Fibroblast of lung (primary cell): ENCODE measurements at regions not wholly inside any gene's neighbourhood (a gene's known extent, or its start where the extent isn't known, plus 50 kb on each side); places are given as distances from the start of the nearest gene placed in this dataset.

ENCODE experiments used
- DNase-seq, 2 donors: peaks; one replicate each; pipeline versions ENCODE4 v3.0.0 to v3.0.0-alpha.2; 2010; ENCODE audit warnings: low read depth in 2 of 2
- H2AFZ ChIP-seq: 2 replicates; pipeline ENCODE4 v1.5.1; 2012; ENCODE audit warnings: low read length, control low read depth, inconsistent platforms
- H3K27ac ChIP-seq: 2 replicates; pipeline ENCODE4 v1.5.1; 2011; ENCODE audit warnings: low read length, control low read depth; ENCODE audit not compliant: insufficient read depth
- H3K27me3 ChIP-seq: 2 replicates; pipeline ENCODE4 v1.5.1; 2011; ENCODE audit warnings: mild to moderate bottlenecking, low read length; ENCODE audit not compliant: control insufficient read depth, insufficient read depth
- H3K36me3 ChIP-seq: 2 replicates; pipeline ENCODE4 v1.5.1; 2011; ENCODE audit warnings: low read length; ENCODE audit not compliant: control insufficient read depth, insufficient read depth
- H3K4me1 ChIP-seq: 2 replicates; pipeline ENCODE4 v1.5.1; 2011; ENCODE audit warnings: low read length; ENCODE audit not compliant: control insufficient read depth, insufficient read depth; ENCODE audit errors: extremely low read depth
- H3K4me2 ChIP-seq: 2 replicates; pipeline ENCODE4 v1.5.1; 2011; ENCODE audit warnings: low read length, control low read depth; ENCODE audit not compliant: insufficient read depth; ENCODE audit errors: extremely low read depth
- H3K4me3 ChIP-seq, 4 experiments: fragments of 200-600 bp in 1 of 4; sonication (generic) in 1 of 4; replicated peaks in 1 of 4; 2 replicates each; pipeline ENCODE4 v1.5.1; 2011 to 2016; ENCODE audit warnings: low read length in 4 of 4, low read depth in 3 of 4, mild to moderate bottlenecking in 3 of 4, control low read depth in 2 of 4, inconsistent platforms in 1 of 4, mixed read lengths in 1 of 4; ENCODE audit not compliant: insufficient read depth in 1 of 4; ENCODE audit errors: control extremely low read depth in 1 of 4
- H3K79me2 ChIP-seq: 2 replicates; pipeline ENCODE4 v1.5.1; 2012; ENCODE audit warnings: mild to moderate bottlenecking, low read length, inconsistent platforms; ENCODE audit not compliant: control insufficient read depth, insufficient read depth
- H3K9ac ChIP-seq: 2 replicates; pipeline ENCODE4 v1.5.1; 2011; ENCODE audit warnings: mild to moderate bottlenecking, low read length, control low read depth; ENCODE audit not compliant: insufficient read depth
- H3K9me3 ChIP-seq: 2 replicates; pipeline ENCODE4 v1.5.1; 2012; ENCODE audit warnings: low read depth, low read length; ENCODE audit not compliant: control insufficient read depth, insufficient read depth
- H4K20me1 ChIP-seq: 2 replicates; pipeline ENCODE4 v1.5.1; 2011; ENCODE audit warnings: low read length; ENCODE audit not compliant: control insufficient read depth, insufficient read depth; ENCODE audit errors: extremely low read depth
- EZH2 ChIP-seq: IDR thresholded peaks from 2 replicates; pipeline ENCODE4 v1.5.1; 2012; ENCODE audit warnings: low read length, control low read depth, mild to moderate bottlenecking; ENCODE audit errors: missing control alignments
- TF ChIP-seq, protein P1 (sequence below), 2 donors: IDR thresholded peaks in 1 of 2; conservative IDR thresholded peaks in 1 of 2; 1 replicate in 1 of 2; 2 replicates in 1 of 2; pipeline ENCODE4 v1.5.1; 2011 to 2012; ENCODE audit warnings: low read length in 2 of 2, control low read depth in 1 of 2, inconsistent platforms in 1 of 2, low read depth in 1 of 2, mild to moderate bottlenecking in 1 of 2

DNA sequence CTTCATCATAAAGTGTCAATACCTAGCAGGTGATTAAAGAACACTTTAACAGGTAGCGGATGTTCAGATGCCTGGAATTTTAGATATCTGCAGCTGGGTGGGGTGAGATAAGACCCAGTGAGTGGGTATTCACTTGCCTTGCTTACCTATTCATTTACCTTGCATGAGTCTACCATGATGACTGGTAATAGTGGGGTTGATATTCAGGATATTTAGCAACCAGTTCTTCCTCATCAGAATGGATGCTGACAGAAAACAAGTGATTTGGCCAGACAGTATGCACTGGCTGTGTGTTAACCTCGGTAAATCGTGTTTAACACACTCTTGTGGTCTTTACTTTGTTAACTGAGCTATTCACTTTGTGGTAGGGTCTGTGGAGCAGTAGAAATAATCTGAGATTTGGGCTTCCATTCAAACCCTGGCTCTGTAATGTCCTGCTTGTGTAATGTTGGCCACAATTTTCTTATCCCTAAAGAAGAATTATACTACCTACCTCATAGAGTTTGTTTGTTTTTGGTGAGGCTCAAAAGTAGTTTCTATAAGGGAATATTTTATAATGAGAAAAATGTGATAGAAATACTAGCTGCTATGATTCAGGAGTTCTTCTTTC lies 391.9 kb upstream of the TBL1XR1 start:
- no peak overlapping the region for H3K9ac ChIP-seq
- TF ChIP-seq EZH2 = no peak
- TF ChIP-seq, protein P1, sequence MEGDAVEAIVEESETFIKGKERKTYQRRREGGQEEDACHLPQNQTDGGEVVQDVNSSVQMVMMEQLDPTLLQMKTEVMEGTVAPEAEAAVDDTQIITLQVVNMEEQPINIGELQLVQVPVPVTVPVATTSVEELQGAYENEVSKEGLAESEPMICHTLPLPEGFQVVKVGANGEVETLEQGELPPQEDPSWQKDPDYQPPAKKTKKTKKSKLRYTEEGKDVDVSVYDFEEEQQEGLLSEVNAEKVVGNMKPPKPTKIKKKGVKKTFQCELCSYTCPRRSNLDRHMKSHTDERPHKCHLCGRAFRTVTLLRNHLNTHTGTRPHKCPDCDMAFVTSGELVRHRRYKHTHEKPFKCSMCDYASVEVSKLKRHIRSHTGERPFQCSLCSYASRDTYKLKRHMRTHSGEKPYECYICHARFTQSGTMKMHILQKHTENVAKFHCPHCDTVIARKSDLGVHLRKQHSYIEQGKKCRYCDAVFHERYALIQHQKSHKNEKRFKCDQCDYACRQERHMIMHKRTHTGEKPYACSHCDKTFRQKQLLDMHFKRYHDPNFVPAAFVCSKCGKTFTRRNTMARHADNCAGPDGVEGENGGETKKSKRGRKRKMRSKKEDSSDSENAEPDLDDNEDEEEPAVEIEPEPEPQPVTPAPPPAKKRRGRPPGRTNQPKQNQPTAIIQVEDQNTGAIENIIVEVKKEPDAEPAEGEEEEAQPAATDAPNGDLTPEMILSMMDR (conservative IDR thresholded peaks at IDR 0.05 in 1 of 2, IDR thresholded peaks at IDR 0.05 in 1 of 2; ENCODE audit: low read depth in 1 of 2, low read length in 2 of 2) = no peak
- no peak overlapping the region for H2AFZ ChIP-seq
- no peaks in the 10 kb centered on the region for H3K9me3 ChIP-seq
- peak in 1 of 2 donors; percentile 68 for DNase-seq
- H3K27me3 ChIP-seq = no peaks in the 10 kb centered on the region
- no peaks in the 10 kb centered on the region for H3K36me3 ChIP-seq
- H3K79me2 ChIP-seq = no peaks in the 10 kb centered on the region
- no peak overlapping the region for H3K27ac ChIP-seq
- H4K20me1 ChIP-seq = no peaks in the 10 kb centered on the region
- no peak overlapping the region for H3K4me2 ChIP-seq
- no peak overlapping the region for H3K4me3 ChIP-seq
- no peaks in the 10 kb centered on the region for H3K4me1 ChIP-seq

DNA sequence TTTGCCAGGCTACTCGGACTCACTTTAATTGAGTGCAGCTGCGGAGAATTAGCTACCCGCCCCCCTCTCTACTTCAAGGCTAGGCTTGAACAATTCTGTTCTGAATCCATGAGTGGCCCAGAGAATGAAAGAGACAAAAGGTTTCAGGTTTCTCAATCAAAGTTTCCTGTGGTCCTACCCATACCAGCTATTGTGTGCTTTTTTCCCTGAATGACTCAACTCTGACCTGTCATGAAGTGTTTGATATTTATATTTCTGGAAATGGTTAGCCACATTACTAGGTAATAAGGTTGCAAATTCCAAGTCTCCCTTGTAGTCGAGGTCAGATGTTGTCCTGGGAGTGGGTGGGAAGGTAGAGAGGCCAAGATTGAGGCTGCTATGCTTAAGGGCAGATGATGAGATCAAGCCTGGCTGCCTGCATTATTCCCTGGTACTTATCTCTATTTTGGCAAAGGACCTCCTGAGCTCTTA lies 392.7 kb upstream of the TBL1XR1 start:
- no peak overlapping the region for H3K4me3 ChIP-seq
- no peak overlapping the region for H3K27ac ChIP-seq
- H2AFZ ChIP-seq = no peak overlapping the region
- peak; percentile 88 to 100 for DNase-seq
- H3K4me1 ChIP-seq = no peaks in the 10 kb centered on the region
- no peaks in the 10 kb centered on the region for H3K27me3 ChIP-seq
- no peaks in the 10 kb centered on the region for H3K36me3 ChIP-seq
- H3K9ac ChIP-seq = no peak overlapping the region
- TF ChIP-seq, protein P1 (conservative IDR thresholded peaks at IDR 0.05 in 1 of 2, IDR thresholded peaks at IDR 0.05 in 1 of 2; ENCODE audit: low read depth in 1 of 2, low read length in 2 of 2) = no peak
- TF ChIP-seq EZH2 = no peak
- no peaks in the 10 kb centered on the region for H3K79me2 ChIP-seq
- H4K20me1 ChIP-seq = no peaks in the 10 kb centered on the region
- H3K4me2 ChIP-seq = no peak overlapping the region
- H3K9me3 ChIP-seq = no peaks in the 10 kb centered on the region

DNA sequence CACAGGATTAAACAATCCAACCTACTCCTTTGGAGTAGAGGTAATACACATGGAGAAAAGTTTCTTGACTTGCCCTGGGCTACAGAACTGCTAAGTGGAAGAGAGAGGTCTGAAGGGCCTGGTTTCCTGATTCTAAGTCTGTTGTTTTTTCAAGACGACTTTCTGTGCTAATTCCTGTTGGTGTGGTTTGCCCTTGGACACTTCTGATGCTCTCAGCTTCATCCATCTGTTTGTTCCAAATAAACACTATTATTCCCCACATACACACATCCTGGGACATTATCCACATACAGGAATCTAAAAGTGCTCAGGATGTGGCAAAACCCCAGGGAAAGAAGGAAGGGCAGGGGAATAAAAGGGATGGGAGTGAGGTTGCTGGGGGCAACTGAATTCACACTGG lies 393.5 kb upstream of the TBL1XR1 start:
- TF ChIP-seq, protein P1 (conservative IDR thresholded peaks at IDR 0.05 in 1 of 2, IDR thresholded peaks at IDR 0.05 in 1 of 2; ENCODE audit: low read depth in 1 of 2, low read length in 2 of 2) = no peak
- no peak for TF ChIP-seq EZH2
- no peaks in the 10 kb centered on the region for H3K9me3 ChIP-seq
- H3K4me3 ChIP-seq = no peak overlapping the region
- no peak overlapping the region for H3K4me2 ChIP-seq
- no peaks in the 10 kb centered on the region for H4K20me1 ChIP-seq
- H3K9ac ChIP-seq = no peak overlapping the region
- no peaks in the 10 kb centered on the region for H3K79me2 ChIP-seq
- H3K27me3 ChIP-seq = no peaks in the 10 kb centered on the region
- no peak overlapping the region for H3K27ac ChIP-seq
- no peaks in the 10 kb centered on the region for H3K36me3 ChIP-seq
- H3K4me1 ChIP-seq = no peaks in the 10 kb centered on the region
- H2AFZ ChIP-seq = no peak overlapping the region
- DNase-seq = peak in 1 of 2 donors; percentile 54
